ENCODE measurements at regions not wholly inside any gene's neighbourhood (a gene's known extent, or its start where the extent isn't known, plus 50 kb on each side); places are given as distances from the start of the nearest gene placed in this dataset.

DNA sequence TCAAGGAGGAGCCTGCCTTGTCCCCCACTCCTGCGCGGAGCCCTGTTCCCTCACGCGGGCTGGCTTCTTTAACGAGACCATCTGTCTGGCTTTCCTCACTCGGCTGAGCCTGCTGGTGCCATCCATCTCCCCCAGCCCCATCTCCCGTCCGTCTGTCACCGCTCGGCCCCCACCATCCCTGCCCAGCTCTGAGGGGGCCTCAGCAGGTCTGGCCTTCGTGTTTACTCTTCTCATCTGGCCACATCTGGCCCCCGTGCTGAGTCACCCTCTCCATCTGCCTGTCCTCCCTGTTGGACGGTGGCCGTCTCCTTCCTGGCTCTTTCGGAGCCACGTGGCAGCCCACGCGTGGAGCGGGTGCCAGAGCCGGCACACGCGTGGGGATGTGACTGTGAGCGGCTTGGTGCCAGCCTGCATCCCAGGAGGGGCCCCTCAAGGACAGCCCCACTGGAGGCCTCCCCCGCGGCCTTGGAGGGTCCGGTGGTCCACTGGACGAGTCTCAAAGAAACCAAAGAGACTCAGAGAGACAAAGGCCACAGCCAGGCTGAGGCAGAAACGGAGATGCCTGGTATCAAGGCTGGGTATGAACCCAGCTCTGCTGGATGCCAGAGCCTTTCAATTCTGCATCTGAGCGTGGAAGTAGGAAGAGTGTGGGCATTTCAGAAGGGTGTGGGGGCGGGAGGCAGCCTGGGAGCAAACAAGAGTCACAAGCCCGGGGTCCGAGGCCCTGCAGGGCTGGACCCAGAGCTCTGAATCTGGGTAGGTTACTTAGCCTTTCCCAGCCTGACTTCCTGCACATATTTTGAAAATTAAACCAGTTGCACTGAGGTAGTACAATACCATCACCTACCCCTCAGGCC, 76.7 kb upstream of the UNC5A start:
- DNase-seq = no peak

DNA sequence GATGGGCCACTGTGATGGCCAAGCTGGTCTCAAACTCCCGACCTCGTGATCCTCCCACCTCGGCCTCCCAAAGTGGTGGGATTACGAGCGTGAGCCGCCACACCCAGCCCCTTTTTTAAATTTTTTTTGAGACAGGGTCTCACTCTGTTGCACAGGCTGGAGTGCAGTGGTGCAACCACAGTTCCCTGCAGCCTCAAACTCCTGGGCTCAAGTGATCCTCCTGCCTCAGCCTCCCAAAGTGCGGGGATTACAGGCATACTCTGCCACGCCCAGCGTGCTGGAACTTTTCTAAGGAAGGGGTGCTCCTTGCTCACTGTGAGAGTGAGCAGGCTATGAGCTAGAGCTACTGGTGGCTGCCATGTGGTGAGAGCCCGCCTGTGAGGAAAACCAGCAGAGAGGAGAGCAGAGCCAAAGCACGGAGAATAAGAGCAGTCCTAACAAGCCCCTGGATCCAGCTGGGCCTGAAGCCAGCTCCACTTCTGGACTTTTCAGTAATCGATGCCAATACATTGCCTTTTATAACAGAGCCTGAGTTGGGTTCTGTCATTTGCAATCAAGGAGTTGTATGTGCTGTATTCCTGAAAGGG, 75.5 kb upstream of the UNC5A start:
- no peak for DNase-seq

DNA sequence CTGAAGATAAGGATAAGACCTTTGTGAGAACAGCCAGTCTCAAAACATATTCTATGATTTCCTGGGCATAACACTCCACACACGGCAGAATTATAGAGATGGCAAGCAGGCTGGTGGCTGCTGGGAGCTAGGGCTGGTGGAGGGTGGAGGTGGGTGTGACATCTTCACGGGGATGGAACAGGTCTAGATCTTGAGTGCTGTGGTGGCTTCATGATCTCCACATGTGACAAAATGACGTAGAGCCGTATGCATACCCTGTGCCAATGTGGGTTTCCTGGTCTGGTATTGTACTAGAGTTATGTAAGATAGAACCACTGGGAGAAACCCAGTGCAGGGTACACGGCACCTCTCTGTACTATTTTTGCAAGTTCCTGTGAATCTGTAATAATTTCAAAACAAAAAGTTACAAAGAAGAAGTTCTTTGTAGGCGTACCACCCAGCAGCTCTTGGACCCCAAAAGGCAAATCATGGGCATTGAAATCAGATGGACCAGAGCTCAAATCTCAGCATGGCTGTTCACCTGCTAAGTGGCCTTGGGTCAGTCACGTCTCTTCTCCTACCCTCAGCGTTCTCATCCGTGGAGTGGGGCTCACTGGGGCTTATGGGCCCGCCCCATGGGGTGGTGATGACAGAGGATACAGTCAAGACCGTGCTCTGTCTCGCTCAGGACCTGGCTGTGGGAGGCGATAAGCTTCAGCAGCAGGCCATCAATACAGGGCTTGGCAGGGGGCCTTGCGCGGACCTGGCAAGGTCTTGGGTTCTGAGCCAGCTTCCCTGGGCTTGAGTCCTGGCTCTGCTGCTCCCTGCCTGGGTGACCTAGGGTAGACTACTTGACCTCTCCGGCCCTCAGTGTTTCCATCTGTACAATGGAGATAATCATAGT, 74.7 kb upstream of the UNC5A start:
- DNase-seq = no peak

DNA sequence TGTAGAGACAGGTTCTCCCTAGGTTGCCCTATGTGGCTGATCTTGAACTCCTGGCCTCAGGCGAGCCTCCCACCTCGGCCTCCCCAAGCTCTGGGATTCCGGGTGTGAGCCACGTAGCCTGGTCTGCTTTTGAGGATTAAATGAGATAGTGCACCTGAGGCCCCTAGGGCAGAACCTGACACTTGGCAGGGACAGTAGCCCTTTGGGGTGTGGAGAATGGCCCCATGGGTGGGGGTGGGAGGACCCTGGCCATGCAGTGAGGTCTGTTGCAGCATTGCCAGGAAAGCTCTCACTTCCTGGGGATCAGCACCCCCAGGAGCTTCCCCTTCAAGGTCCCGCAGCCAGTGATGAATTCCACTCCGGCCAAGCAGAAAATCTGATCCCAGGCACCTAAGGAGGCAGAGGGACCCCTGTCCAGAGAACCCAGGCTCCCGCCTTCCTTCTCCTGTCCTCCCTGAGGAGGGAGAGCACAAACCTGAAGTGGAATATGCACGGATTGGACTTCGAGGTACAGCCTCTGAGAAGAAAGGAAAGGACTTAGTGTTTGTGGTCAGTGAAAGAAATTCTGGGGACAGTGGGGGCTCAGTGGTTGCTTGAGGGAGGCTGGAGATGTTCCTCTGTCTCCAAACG, 73.9 kb upstream of the UNC5A start:
- DNase-seq = no peak

GRCh38 chr5:176736931-176737745, 73.2 kb upstream of the UNC5A start:
- DNase-seq = peak; percentile 49

GRCh38 chr5:176737746-176738636, 72.4 kb upstream of the UNC5A start:
- no peak for DNase-seq

DNA sequence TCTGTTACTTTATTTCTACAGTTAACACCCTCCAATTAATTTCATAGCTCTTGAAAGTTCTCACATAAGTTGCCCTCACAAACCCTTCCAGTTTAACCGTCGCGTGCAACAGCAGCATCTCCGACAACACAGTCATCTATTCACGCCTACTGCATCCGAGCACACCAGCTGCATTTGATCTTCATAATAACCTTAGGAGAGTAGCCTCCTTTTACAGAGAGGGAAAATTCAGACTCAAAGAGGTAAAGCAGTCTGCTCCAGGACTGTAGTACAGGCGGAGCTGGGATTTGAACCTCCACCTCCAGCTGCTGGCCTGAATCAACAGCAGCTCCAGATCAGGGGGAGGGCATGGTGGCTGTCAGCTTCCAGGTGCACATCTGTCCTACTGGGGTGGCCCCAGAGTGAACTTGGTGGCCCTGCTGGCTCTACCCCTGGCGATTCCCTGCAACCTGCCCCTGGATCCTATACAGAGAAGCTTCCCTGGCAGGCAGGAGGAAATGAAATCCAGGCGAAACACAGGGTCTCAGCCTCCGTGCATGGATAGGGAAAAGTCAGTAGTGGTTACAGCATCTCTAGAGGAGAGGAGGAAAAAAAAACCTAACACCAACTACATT, 71.6 kb upstream of the UNC5A start:
- DNase-seq = no peak

DNA sequence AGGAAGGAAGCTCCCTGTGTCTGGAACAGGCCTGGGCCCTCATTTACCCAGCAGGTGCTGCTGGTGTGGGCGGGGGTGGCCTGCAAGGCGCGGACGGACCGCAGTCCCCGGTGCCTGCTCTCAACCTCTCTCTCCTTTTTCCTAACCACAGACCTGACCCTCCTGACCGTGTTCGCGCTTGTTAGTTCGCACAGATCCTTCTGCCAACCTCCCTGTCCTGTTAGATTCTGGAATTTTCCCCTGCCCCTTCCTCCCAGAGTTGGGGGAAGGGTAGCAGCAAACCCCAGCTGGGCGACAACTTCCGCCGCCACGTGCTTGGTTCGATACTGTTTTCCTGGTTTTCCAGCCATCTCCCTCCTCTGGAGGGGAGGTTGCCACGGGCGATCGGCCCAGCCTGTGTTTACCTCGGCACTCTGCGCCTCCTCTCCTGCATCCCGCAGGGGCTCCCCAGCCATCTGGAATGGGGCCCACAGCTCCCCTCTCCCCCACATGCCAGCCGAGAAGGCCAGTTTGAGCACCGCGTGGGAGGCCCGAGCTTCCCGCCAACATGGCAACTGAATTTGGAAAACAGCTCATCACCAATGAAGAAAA, 70.8 kb upstream of the UNC5A start:
- DNase-seq = no peak

DNA sequence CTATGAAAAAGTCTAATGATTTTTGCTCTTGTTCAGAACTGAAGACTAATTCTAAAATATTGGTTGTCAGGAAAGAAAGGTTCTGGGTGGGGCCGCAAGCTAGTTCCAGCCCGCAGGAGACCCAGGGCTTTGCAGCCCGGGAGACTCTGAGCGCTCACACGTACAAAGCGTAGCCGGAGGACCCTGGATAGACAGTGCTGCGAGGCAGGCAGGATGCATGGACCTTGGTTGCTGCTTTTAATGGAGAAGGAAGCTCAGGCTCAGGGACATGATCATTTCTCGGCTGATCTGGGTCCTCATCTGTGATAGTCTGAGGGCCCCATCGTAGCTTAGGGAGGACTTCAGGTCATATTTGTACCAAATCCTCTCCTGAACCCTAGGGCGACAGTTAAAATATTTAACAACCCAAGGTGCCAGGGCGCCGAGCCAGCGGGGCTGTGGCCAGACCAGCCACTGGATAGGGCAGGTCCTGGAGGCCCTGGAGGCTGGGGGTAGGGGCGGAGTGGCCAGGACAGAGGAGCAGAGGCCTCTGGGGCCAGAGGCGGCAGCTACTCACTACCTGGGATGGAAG, 70.1 kb upstream of the UNC5A start:
- DNase-seq = no peak

DNA sequence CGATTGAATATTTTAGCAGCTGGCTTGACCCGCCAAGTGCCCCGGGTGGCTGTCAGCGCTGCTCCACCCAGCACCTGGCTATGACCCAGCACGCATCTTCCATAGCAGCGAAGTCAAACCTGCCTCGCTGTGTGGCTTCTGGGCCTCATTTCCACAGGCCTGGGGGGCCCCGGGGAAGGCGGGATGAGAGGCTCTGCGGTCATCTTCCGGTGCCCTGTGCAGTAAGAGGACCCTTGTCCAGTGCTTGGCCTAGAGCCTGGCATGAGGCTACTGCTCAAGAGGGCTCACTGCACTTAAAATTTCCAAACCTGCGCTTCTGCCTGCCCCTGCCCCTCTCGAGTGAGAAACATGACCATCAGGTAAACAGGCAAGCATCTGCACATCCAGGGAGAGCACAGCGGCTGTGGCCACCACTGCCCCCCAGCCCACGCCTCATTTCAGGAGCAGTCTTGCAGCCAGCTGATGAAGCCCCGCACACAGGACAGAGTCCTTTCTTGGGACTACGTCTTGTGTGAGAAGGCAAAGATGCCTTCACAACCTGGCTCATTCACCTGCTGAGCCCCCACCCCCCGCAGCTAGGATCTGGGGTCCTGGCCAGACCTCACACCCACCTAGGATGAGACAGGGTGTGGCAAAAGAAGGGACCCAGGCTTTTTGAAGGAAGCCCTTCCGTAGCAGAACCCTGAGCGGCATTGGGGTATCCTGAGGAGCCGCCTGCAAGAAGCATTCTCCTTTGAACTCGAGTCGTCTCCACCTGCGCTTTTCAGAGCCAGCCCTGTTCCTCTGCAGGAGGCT, 69.5 kb upstream of the UNC5A start:
- DNase-seq = no peak

DNA sequence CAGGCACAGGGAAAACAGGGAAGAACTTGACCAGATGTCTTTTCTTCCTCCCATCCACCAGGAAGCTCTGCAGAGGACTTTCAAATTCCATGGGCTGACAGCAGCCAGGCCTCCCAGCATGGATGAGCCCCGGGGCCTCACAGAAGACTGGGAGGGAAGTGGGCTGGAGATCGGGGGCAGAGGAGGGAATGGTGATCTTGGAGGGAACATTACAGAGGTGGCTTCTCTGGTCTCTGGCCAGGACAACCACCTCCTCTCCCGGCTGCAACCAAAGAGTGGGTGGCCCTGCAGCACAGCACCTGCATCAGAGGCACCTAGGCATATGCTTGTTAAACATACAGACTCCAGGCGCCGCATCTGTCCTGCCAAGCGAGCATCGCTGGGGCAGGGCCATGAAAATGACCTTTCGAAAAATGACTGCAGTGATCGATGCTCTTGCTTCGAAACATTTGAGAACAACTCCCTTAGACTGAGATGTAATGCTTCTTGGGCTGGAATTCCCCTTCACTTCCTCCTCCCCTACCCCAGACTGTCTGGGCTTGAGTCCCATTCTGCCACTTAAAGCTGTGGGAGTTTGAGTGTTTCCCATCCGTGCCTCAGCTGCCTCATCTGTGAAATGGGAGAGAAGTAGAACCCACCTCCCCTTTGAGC, 68.7 kb upstream of the UNC5A start:
- no peak for DNase-seq

- no peak for DNase-seq
These were observed 67.9 kb upstream of the UNC5A start for GRCh38 chr5:176742246-176743105.

DNA sequence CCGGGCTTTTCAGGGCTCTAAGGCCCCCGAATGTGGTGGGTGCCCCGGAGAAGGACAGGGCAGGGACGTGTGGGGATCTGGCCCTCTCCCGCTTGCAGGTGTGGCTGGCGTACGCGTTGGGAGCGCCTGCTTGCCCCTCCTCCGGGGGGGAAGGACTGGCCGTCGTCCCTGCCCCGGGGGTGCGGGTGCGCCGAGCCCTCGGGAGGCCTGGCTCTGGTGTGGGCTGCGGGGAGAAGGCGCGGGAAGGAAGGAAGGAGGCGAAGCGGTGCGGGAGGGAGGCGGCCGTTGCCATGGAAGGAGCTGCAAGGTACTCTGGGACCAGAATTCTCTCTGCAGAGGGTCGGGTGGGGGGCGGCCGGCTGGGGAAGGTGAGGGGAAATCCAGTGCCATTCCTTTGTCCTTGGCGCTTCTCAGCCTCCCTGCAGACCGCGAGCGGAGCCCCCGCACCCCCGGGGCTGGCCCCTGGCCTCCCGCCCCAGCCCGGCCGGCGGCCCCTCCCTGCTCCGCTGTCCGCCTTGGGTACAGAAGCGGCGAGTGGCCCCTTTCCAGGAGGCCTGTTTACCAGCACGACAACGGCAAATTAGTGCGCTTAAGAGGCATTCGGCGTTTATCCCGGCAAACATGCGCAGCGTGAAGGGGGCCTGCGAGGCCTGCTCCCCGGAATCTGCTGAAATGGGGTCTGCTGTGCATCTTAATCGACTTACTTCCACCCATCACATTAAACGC, 67.1 kb upstream of the UNC5A start:
- DNase-seq = no peak

- DNase-seq = no peak
These were observed 66.3 kb upstream of the UNC5A start for GRCh38 chr5:176743868-176744583.

DNA sequence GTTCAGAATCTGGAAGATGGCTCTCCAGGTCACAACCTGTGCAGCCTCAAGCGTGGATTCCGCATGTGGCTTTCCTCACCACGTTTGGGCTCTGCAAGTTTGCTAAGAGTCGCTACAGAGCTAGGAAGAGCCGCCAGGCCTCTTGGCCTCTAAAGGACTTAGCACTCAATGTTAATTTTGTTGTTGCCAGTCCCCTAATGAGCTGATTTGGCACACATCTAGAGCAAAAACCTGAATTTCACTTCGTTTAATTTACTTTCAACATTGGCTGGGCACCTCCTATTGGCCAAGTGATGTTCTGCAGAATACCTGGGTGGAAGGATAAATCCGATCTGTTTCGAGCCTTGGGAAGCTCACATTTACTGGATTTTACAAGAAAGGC, 65.8 kb upstream of the UNC5A start:
- no peak for DNase-seq

All from renal pelvis (tissue), 1 donor.